Stimulated activated CD8-positive, alpha-beta memory T cell treated with anti-CD3 and anti-CD28 coated beads, Interleukin-15, amount 100 ng/mL, for 1 hour (primary cell): ENCODE measurements at regions not wholly inside any gene's neighbourhood (a gene's known extent, or its start where the extent isn't known, plus 50 kb on each side); places are given as distances from the start of the nearest gene placed in this dataset.

Experiments
- DNase-seq: peaks from one replicate; pipeline ENCODE4 v3.0.0-alpha.2; 2020; ENCODE audit warnings: low read depth

- no peak for DNase-seq
Observed at GRCh38 chr18:47595831-47596501, 334.5 kb downstream of the SMAD2 start.

GRCh38 chr18:47594621-47595086, 335.8 kb downstream of the SMAD2 start:
- no peak for DNase-seq

- DNase-seq, result no peak
Observed at GRCh38 chr18:47593744-47594472, 336.6 kb downstream of the SMAD2 start.

DNA sequence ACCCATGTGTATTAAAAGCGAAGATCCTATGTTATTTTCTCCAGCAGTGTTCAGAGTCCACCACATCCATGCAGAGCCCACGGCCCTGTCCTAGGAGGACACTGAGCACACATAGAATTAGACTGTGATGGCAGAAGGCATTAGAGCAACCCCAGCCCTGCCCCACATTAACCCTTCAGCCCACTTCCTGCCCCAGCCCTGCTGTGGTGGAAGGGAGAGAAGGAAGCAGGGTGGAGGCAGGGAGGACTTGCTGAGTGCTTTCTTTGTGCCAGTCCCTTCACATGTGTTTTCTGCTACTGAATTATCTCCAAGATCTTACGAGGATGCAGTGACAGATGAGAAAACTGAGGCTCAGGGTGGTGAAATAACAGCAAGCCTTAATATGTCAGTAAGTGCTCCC, 339.0 kb downstream of the SMAD2 start:
- no peak for DNase-seq

DNA sequence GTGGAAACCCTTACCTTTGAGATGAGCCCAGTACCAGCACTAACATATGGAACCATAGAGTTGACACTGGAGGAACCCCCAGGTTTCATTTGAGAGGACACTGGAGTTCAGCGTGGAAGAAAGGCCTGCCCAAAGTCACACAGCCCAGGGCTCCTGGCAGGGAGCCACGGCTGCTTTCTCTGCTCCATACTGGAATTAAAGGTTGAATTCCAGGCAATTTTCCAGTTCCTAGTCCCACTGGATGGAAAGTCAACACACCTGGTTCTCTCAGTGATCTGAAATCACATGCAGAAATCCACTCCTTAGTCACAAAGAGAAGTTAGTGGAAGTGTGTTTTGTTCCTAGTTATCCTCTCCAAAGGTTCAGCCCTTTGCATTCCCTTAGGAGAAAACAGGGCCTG, 336.1 kb upstream of the SKOR2 start:
- no peak for DNase-seq

DNA sequence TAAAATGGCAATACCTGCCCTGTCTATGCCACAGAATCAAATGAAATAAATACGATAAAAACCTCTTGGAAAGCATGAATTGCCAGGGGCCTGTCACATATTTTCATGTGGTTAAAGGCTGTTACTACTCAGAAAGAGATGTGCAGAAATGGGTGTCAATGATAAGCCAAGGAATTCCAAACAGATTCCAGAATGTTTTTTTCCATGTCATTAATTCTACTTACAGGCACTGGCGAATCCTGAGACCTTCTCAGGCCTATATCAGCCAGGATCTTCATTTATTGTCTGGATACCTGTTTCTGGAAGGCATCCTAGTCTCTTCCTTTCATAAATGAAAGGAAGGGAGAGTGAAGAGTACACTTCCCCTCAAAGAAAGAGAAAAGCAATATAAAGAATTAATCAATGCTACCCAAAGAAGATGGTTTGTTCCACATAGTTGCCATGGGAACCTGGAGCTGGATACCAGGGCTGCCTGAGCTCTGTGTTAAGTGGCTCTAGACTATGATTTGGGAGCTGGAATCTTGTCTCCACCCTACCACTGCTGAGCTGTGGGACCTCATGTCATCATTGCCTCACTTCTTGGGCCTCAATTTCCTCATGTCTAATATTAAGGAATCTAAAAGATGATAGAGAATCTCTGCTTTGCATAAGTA, 335.1 kb upstream of the SKOR2 start:
- DNase-seq, result no peak

GRCh38 chr18:47585914-47586313, 334.5 kb upstream of the SKOR2 start:
- DNase-seq, result no peak

DNA sequence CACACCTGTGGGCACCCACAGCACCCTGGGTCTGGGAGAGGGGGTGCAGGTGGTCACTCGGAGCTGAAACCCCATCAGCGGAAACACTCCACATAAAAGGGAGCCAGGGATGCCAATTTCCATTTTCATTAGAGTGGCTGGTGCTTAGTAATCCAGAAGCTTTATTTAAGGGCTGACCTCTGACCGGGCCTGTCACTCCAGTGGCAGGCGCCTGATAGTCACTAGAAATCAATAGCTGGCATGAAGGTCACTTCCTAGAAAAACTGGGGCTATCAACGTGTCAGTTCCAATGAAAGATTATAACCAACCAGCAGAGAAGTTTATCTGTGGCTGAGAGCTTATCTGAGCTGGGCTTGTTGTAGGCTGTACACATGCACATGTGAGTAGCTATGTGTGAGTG, 333.7 kb upstream of the SKOR2 start:
- no peak for DNase-seq

GRCh38 chr18:47582093-47582492, 330.6 kb upstream of the SKOR2 start:
- DNase-seq, result no peak

- DNase-seq, result no peak
Observed at GRCh38 chr18:47577520-47577919, 326.1 kb upstream of the SKOR2 start.

- DNase-seq, result no peak
Observed at GRCh38 chr18:47574966-47575365, 323.5 kb upstream of the SKOR2 start.

DNA sequence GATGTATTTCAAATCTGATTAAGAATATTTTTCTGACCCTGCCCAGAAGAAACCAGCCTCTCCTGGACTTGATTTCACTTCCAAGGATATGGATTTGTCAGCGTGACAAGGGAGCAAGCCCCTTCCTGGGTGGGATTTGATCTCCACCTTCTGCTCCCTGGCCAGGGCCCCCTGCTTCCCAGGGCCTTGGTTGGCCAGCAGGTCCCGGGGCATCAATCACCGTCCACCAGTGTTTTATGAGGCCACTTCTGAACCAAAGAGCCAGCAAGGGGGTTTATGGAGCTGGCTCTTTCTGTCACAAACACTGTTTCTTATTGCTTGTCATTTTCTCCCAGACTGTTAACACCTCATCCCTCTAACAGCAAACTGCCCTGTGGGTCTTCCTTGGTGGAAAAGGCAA, 320.5 kb upstream of the SKOR2 start:
- DNase-seq, result no peak

GRCh38 chr18:47566809-47567208, 315.3 kb upstream of the SKOR2 start:
- no peak for DNase-seq

GRCh38 chr18:47560723-47561715, 309.6 kb upstream of the SKOR2 start:
- DNase-seq, result no peak

- no peak for DNase-seq
Observed at GRCh38 chr18:47558110-47558750, 306.8 kb upstream of the SKOR2 start.

- no peak for DNase-seq
Observed at GRCh38 chr18:47557160-47557559, 305.7 kb upstream of the SKOR2 start.

DNA sequence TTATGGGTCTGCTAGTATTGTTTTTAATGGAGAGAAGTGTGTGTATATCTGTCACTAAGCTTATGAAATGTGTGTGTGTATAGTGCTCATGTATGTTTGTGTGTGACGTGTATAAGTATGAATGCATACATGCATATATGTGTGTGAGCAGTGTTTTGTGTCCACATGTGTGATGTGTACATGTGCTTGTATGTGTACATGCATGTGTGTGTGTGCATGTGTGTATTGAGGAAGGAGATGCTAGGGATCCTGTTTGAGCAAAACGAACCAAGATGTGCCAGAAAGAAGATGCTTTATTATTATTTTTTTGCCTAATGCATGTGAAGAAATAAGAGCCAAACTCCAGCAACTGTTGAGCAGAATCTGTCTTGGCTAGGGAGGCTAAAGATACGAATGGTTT, 301.3 kb upstream of the SKOR2 start:
- no peak for DNase-seq

- DNase-seq, result no peak
Observed at GRCh38 chr18:47550611-47551010, 299.2 kb upstream of the SKOR2 start.

- DNase-seq, result no peak
Observed at GRCh38 chr18:47549021-47549540, 297.6 kb upstream of the SKOR2 start.

- DNase-seq, result no peak
Observed at GRCh38 chr18:47547539-47548202, 296.2 kb upstream of the SKOR2 start.

GRCh38 chr18:47545613-47546012, 294.2 kb upstream of the SKOR2 start:
- DNase-seq, result no peak
